GM12875 (cell line): ENCODE measurements at regions not wholly inside any gene's neighbourhood (a gene's known extent, or its start where the extent isn't known, plus 50 kb on each side); places are given as distances from the start of the nearest gene placed in this dataset.

ENCODE experiments used
- H3K4me3 ChIP-seq: one replicate; pipeline ENCODE4 v1.5.1; 2011; ENCODE audit warnings: low read depth, low read length, control low read depth
- CTCF ChIP-seq: IDR thresholded peaks from 2 replicates; pipeline ENCODE4 v1.5.1; 2011; ENCODE audit warnings: low read depth, mild to moderate bottlenecking, control low read depth, inconsistent platforms, low read length, moderate library complexity, borderline replicate concordance; ENCODE audit not compliant: insufficient read depth

DNA sequence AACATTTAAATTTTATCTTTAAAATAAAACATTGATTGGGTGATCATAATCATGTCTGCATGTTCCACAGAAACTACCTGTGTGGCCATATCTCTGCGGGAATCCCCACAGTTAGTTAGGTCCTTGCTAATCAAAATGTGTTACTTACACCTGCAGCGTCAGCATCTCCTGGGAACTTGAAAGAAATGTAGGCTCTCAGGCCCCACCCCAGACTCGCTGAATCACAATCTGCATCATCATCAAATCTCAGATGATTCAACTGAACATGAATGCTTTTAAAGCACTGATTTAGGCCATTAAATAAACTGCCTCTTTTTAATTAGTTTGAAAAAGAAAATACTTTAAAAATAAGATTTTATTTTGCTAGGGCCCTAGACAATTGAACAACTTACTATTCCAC, 577.8 kb downstream of the PYDC2 start:
- TF ChIP-seq CTCF: no peak
- H3K4me3 ChIP-seq: no peak overlapping the region

DNA sequence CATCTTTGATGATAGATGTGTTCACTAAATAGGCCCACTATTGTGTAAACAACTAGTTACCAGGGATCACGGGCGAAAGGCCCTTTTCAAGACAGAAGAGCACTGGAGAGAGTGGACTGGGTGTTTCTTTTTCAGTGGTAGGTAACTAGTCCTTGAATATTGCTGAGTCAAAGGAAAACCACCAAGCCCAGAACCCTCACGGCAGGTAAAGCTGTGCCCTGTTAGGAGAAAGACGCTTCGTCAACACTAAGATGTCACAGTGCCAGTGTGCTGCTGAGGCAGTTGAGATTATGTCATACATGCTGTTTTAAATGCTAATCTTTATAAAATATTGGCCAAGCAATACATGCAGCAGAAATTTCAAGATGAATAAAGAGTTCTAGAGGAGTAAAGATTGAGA, 578.6 kb downstream of the PYDC2 start:
- TF ChIP-seq CTCF: no peak
- no peak overlapping the region for H3K4me3 ChIP-seq

- TF ChIP-seq CTCF: no peak
- no peak overlapping the region for H3K4me3 ChIP-seq
Measured at GRCh38 chr3:192040282-192041043, 579.5 kb downstream of the PYDC2 start.

GRCh38 chr3:192042116-192042515, 581.2 kb downstream of the PYDC2 start:
- no peak for TF ChIP-seq CTCF
- no peak overlapping the region for H3K4me3 ChIP-seq

DNA sequence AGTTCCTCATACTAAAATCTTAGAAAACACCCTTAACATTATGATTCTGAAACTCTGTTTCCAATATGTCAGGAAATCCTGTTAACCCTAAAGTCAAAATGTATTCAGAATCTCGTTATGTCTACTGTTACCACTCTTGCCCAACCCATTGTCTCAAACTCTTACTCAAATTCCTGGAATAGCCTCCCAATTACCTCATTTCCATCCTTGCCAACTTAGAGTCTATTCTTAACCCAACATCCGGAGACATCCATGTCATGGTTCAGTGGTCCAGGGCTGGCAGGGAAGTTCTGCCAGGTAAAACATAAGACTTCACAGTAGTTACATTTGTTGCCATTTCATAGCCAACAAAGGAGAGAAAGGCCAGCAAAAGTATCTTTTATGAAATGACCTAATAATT, 593.9 kb downstream of the PYDC2 start:
- TF ChIP-seq CTCF: no peak

DNA sequence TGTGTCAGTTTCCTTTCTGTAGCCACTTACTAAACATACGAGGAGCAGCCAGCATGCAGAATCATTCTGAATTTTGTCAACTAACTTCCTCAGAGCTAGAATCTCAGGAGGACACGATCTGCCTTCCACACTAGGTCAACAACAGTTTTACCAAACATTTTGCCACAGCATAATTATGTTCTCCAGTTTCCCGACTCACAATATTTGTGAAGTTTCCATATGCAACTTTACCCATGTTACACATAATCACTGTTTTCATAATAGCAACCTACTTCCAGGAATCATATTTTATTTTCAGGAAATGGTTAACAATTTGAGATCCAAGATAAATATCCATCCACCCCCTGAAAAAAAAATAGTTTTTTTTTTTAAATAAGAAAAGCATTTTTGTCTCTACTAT, 595.0 kb downstream of the PYDC2 start:
- TF ChIP-seq CTCF: no peak
- H3K4me3 ChIP-seq: no peak overlapping the region

More for the DNA sequence above, 593.9 kb downstream of the PYDC2 start:
- no peak overlapping the region for H3K4me3 ChIP-seq

DNA sequence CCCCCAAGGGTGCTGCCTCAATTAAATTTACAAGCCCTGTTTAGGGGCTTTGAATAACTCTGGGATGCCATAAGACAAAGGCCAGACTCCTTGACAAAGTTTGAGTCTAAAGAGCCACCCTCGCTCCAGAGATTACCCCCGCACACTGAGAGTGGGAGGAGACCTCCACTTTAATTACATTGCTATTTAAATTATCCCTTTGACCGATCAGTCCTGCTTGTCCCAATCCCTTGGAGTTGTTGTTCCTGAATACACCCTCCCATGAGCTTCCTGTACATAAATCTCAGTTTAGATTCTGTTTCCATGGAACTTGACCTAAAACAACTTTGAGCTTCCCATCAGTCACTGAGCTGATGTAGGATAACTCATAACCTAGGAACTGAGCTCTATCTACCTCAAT, 596.3 kb downstream of the PYDC2 start:
- no peak overlapping the region for H3K4me3 ChIP-seq
- no peak for TF ChIP-seq CTCF
